ENCODE measurements at regions not wholly inside any gene's neighbourhood (a gene's known extent, or its start where the extent isn't known, plus 50 kb on each side); places are given as distances from the start of the nearest gene placed in this dataset.

DNA sequence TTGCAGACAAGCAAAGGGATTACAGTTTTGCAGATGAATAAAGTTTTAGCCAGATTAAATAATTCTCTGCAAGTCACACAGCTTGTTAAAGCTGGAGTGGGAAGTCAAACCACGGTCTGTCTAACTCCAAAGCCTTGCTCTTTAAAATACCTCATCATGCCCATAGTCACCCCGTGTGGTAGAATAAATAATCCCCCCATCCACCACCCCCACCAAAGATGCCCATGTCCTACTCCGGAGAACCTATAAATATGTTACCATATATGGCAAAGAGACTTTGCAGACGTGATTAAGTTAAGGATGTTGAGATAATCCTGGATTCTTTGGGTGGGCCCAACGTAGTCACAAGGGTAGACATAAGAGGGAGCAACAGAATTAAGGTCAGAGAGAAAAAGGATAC, 118.7 kb downstream of the BEND2 start:
- no peak for TF ChIP-seq POLR2AphosphoS5 (IDR thresholded peaks at IDR 0.05)
- TF ChIP-seq, protein P1, sequence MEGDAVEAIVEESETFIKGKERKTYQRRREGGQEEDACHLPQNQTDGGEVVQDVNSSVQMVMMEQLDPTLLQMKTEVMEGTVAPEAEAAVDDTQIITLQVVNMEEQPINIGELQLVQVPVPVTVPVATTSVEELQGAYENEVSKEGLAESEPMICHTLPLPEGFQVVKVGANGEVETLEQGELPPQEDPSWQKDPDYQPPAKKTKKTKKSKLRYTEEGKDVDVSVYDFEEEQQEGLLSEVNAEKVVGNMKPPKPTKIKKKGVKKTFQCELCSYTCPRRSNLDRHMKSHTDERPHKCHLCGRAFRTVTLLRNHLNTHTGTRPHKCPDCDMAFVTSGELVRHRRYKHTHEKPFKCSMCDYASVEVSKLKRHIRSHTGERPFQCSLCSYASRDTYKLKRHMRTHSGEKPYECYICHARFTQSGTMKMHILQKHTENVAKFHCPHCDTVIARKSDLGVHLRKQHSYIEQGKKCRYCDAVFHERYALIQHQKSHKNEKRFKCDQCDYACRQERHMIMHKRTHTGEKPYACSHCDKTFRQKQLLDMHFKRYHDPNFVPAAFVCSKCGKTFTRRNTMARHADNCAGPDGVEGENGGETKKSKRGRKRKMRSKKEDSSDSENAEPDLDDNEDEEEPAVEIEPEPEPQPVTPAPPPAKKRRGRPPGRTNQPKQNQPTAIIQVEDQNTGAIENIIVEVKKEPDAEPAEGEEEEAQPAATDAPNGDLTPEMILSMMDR (IDR thresholded peaks at IDR 0.05), result no peak
- TF ChIP-seq POLR2A (IDR thresholded peaks at IDR 0.05), result no peak
- TF ChIP-seq EP300 (IDR thresholded peaks at IDR 0.05; ENCODE audit: low read depth), result no peak
